Stimulated activated naive CD4-positive, alpha-beta T cell treated with Interleukin-2 at 50 U/mL for 16 hours (primary cell): ENCODE measurements at regions not wholly inside any gene's neighbourhood (a gene's known extent, or its start where the extent isn't known, plus 50 kb on each side); places are given as distances from the start of the nearest gene placed in this dataset.

ENCODE experiments used
- DNase-seq: peaks from one replicate; lab custom pipeline; 2025; lab: John Stamatoyannopoulos, UW

- DNase-seq = no peak
These were observed 199.7 kb downstream of the KATNAL1 start for GRCh38 chr13:30107521-30108136.

DNA sequence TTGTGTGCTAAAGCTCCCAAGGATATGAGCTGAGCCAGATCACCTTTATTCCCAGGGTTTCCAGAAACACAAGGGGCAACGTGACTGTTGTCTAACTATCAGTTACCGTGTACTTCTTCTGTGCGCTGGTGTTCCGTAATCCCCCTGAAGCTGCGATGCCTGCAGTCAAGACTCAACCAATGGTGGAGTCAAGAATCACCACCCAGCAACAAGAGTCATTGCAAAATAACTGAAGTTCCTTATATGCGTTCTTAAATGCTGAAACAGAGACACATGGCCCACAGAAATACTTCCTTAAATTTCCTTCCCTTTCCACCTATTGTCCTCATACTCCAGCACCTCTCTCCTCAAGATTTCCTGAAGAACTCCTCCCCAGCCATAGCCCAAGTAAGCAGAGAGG lies 200.2 kb downstream of the KATNAL1 start:
- DNase-seq = no peak

DNA sequence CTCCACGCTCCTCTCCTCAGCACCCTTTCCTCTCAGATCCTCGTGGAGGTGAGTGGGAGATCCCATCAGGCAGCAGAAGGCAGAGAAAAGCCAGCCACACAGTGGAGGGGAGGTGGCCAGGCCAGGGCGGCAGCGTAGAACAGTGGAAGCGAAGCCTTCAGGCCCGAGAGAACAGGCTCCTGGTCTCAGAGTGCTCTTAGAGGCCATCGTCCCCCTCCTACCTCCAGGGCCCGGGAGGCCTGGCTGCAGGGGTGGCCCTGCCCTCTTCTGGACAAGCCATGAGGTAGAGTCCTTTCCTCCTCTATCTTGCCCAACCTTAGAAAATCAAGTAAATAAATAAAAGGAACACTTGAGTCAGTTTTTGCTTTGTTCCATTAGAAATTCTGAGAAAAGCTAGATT lies 202.0 kb downstream of the KATNAL1 start:
- no peak for DNase-seq

DNA sequence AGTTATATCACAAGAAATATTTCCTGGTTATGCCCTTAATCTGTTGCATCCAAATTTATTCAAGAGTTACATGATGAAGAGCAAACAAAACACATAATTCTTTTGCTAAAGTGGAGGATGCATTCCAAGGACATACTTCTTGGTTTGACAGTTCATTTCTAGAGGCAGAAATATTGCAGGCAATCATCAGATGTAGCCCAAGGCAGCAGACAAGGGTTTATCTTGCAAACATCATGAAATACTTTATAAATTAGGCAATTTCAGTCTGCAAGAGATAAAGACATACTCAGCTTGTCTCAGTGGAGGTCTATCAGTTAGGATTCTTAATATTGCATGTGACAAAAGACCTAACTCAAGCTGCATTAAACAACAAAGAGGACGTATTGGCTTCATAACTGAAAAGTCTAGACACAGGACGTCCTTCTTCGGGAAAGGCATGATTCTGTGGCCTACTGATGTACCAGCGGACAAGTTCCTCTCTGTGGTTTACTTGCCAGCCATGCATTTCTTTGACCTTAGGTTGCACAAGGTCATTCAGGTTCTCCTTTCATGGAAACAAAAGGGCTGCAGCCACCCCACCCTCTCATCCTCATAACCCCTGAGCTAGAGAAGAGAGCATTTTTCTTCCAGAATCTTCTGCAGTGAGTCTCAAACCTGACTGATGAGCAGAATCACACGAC lies 204.1 kb downstream of the KATNAL1 start:
- no peak for DNase-seq

DNA sequence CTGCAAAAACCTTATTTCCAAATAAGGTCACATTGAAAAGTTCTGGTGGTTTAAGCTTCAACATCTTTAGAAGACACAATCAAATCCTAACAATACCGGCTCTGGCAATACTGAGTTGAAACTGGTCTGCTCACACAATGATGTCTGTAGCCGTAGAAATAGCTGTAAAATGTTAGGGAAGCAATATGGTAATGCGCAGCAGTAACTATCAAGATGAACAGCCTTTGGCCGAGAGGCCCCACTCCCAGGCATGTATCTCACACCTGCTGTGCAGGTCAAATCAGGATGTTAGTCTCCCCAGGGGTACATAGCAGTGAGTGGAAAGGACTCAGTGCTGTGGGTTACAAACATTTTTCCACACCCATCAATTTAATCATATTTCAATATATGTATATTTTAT lies 207.1 kb downstream of the KATNAL1 start:
- no peak for DNase-seq

- no peak for DNase-seq
These were observed 209.7 kb downstream of the KATNAL1 start for GRCh38 chr13:30097701-30098100.

GRCh38 chr13:30097089-30097488 lies 210.3 kb downstream of the KATNAL1 start:
- no peak for DNase-seq

GRCh38 chr13:30094015-30094414 lies 213.3 kb downstream of the KATNAL1 start:
- no peak for DNase-seq

DNA sequence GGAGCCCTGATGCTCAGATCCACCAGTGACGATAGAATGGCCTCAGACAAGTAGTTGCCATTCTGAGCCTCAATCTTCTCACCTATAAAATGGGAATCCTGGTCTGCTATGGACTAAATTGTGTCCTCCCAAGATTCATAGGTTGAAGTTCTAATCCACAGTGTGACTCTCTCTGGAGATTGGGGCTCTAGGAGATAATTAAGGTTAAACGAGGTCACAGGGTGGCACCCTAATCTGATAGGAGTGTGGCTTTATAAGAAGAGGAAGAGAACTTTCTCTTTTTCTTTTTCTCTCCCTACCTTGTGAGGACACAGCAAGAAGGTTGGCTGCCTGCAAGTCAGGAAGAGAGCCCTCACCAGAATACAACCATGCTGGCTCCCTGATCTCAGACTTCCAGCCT lies 214.1 kb downstream of the KATNAL1 start:
- no peak for DNase-seq

DNA sequence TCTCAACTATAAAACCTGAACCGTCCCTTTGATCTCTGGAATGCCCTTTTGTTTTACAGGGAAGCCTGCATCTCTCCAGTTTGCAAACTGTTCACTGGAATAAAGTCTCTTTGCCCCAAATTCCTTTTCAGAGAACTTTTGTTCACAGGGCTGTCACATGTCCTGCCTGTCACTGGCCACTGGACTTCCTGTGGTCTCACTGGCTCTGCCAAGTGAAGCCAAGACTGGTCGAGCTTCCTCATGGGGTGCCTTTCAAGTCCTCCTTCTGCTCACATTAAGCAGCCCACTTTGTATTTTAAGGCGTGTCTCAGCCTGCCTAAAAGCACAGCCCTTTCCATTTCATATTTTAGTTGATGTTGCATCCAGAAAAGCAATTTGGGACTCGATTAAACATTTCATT lies 215.7 kb downstream of the KATNAL1 start:
- no peak for DNase-seq

GRCh38 chr13:30091035-30091434 lies 216.3 kb downstream of the KATNAL1 start:
- DNase-seq = no peak

DNA sequence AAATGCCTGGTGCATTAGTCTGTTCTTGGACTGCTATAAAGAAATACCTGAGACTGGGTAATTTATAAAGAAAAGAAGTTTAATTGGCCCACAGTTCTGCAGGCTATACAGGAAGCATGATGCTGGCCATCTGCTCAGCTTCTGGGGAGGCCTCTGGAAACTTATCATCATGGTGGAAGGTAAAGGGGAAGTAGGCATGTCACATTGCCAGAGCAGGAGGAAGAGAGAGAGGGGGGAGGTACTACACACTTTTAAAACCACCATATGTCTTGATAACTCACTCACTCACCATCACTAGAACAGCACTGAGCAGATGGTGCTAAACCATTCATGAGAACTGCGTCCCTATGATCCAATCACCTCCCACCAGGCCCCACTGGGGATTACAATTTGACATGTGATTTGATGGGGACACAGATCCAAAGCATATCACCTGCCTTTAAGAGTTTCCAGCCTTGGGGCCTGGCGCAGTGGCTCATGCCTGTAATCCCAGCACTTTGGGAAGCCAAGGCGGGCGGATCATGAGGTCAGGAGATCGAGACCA lies 219.0 kb downstream of the KATNAL1 start:
- DNase-seq = no peak

- DNase-seq = no peak
These were observed 222.3 kb downstream of the KATNAL1 start for GRCh38 chr13:30085087-30085486.

GRCh38 chr13:30082391-30082790 lies 225.0 kb downstream of the KATNAL1 start:
- no peak for DNase-seq

DNA sequence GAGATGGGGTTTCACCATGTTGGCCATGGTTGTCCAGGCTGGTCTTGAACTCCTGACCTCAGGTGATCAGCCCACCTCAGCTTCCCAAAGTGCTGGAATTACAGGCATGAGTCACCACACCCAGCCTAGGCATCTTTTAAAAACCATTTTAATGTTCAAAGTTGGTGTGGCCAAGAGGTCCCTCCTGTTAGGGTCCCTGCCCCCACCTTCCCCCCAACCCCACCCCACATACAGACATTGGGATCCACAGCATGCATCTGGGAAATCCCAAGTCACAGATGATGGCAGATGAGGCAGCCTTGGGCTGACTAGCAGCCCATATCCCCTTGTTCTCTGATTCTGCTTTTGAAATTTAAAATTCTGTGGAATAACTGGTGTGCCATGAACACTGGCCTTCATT lies 226.0 kb downstream of the KATNAL1 start:
- DNase-seq = no peak

- DNase-seq = no peak
These were observed 227.8 kb downstream of the KATNAL1 start for GRCh38 chr13:30079501-30079900.

- DNase-seq = no peak
These were observed 227.6 kb upstream of the UBL3 start for GRCh38 chr13:30078059-30078458.

- no peak for DNase-seq
These were observed 226.9 kb upstream of the UBL3 start for GRCh38 chr13:30077240-30077735.

DNA sequence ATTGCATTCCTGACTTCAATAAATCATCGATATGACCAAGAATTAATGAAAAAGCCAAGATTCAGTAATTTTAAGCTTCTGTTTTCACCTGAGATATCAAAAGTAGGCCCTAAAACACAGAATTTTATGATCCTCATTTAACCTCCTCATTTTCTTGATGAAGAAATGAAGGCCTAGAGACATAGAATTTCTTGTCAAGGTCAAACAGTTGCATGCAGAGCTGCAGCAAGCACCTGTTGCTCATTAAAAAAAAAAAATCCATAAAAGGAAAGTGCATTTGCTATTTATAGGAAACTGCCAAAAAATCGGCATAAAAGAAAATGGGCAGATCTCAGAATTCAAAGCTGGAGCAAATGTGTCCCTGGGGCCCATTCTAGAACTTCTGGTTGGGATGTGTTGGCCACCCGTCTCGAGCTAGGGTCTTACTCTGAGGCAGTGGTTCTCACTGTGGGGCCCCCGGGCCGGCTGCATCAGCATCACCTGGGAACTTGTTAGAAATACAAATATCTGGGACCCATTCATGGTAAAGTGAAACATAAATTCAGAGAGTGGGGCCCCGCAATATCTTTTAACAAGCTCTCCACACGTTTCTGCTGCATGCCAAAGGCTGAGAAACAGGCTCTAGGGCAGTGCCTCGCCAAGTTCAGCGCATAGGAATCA lies 224.7 kb upstream of the UBL3 start:
- no peak for DNase-seq

GRCh38 chr13:30074431-30074830 lies 224.0 kb upstream of the UBL3 start:
- DNase-seq = no peak

DNA sequence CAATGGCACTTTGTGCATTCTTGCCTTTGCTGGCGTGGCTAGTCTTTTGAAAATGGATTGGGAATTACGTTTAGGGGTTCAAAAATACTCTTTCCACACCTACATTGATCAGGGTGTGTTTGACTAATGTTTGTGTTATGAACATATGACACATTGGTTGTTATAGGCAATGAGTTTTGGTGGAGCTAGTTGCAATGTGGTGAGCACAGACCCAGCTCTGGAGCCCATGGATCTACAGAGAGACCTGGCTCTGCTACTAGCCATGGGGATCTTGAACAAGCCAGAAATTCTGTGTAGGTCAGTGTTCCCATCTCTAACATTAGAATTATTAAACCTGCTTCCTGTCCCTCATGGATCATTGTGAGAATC lies 222.4 kb upstream of the UBL3 start:
- no peak for DNase-seq

DNA sequence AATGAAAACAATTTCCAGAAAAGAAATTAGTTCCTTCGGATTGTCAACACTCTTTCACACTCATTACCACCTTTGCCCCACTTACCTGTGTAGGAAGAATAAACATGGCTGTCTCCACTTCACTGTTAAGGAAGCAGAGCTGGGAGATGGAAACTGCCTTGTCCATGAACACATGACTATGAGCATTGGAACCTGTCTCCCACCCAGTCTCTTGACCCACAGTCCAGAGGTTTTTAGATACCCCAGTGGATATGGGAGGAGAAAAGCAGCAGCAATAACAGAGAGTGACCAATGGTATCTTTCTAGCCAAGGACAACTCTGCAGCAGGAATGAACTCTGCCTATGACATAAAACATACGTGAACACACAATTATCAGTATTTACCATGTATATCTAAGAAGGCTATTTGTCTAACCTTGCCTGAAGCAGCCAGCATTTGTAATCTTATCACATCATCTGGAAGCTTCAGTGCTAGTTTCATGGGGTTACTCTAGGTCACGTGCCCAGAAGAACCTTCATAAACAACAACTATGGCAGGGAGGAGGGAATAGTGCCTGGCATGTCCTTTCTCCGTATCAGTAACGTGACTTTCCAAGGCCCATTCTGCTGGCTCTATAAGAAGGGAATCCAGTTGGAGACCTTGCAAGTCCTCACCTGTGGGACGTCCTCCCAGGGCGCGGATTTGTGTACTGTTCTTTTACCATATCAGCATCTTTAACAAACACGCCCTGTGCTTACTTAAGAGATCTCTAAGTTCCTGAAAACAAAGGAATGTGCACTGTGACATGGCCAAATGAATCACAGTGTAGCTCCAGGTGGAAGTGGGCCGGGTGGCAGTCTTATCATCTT lies 221.8 kb upstream of the UBL3 start:
- no peak for DNase-seq
